IgD-negative memory B cell (primary cell): ENCODE measurements at regions not wholly inside any gene's neighbourhood (a gene's known extent, or its start where the extent isn't known, plus 50 kb on each side); places are given as distances from the start of the nearest gene placed in this dataset.

Source experiments
- H3K27ac Mint-ChIP-seq, 3 donors: one replicate each; pipeline ENCODE4 v1.8.0; 2020 to 2022; ENCODE audit warnings: mild to moderate bottlenecking in 3 of 3, mixed read lengths in 3 of 3, moderate library complexity in 1 of 3
- H3K27me3 Mint-ChIP-seq: one replicate; pipeline ENCODE4 v1.8.0; 2021; ENCODE audit warnings: mixed read lengths
- H3K36me3 Mint-ChIP-seq: one replicate; pipeline ENCODE4 v1.8.0; 2020; ENCODE audit warnings: mild to moderate bottlenecking, mixed read lengths
- H3K4me1 Mint-ChIP-seq, 3 donors: one replicate each; pipeline ENCODE4 v1.8.0; 2020 to 2022; ENCODE audit warnings: mixed read lengths in 3 of 3, mild to moderate bottlenecking in 1 of 3
- H3K4me3 Mint-ChIP-seq, 4 donors: one replicate each; pipeline ENCODE4 v1.8.0; 2020 to 2022; ENCODE audit warnings: mild to moderate bottlenecking in 4 of 4, mixed read lengths in 4 of 4, moderate library complexity in 3 of 4
- H3K9me3 Mint-ChIP-seq, 3 donors: one replicate each; pipeline ENCODE4 v1.8.0; 2020 to 2021; ENCODE audit warnings: mixed read lengths in 3 of 3, mild to moderate bottlenecking in 1 of 3

DNA sequence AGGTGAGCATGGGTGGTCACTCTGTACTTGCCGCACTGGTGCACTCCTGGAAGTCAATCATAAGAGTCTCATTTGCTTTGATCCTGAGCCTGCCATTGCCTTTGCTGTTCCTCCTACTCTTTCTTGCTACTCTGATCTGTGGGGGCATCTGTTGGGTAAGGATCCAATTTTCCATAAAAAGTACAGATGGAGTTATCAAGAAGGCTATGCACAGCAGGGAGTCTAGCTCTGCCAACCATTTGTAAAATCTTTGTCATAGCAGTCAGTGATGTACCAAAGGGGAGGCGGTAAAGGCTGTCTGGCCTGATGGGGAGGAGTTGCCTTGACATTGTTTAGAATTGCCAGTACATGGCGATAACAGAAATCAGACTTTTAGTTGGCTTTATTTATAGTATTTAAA lies 109.0 kb upstream of the PLPPR1 start:
- no peaks in the 10 kb centered on the region for H3K27me3 Mint-ChIP-seq
- H3K9me3 Mint-ChIP-seq, result peaks cover 4 to 6% (median 5%) of the 10 kb centered on the region in 3 donors
- no peaks in the 10 kb centered on the region for H3K36me3 Mint-ChIP-seq
- H3K4me1 Mint-ChIP-seq, result no peaks in the 10 kb centered on the region
- H3K4me3 Mint-ChIP-seq, result no peak overlapping the region
- H3K27ac Mint-ChIP-seq, result no peak overlapping the region

GRCh38 chr9:100926366-100926765 lies 102.2 kb upstream of the PLPPR1 start:
- Mint-ChIP-seq H3K4me1 (no peaks in the 10 kb centered on the region), H3K27ac (no peak overlapping the region), H3K4me3 (no peak overlapping the region), H3K27me3 (no peaks in the 10 kb centered on the region), H3K9me3 (peaks cover 0 to 6% (median 1%) of the 10 kb centered on the region in 3 donors), H3K36me3 (no peaks in the 10 kb centered on the region)

DNA sequence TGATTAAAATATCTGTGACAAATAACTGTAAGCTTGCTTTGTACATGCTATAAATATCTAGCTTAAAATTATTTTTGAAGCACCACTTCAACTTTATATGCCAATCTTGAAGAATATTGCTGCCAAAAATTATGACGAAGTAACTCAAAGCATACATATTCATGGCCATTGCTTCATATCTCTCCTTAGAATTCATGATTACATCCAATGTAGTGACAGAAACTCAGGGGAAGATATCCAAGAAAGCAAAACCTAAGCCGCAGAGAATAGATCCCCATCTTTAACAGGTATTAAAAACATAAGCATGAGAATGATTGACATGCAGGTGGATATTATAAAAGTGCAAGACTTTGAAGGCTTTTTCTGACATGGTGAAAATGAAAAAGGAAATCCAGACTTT lies 100.8 kb upstream of the PLPPR1 start:
- Mint-ChIP-seq H3K36me3 (no peaks in the 10 kb centered on the region), H3K4me1 (no peaks in the 10 kb centered on the region), H3K4me3 (no peak overlapping the region), H3K9me3 (peaks cover 0 to 6% (median 1%) of the 10 kb centered on the region in 3 donors), H3K27ac (no peak overlapping the region), H3K27me3 (no peaks in the 10 kb centered on the region)

DNA sequence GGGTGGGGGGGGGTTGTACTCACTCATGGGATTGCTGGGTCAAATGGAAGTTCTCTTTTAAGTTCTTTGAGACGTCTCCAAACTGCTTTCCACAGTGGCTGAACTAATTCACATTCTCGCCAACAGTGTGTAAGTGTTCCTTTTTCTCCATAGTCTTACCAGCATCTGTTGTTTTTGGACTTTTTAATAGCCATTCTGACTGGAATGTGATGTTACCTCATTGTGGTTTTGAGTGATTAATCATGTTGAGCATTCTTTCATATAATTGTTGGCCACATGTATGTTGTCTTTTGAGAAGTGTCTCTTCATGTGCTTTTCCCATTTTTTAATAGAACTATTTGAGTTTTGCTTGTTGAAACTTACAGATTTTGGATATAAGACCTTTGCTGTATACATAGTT lies 94.9 kb upstream of the PLPPR1 start:
- peaks cover 5 to 7% (median 6%) of the 10 kb centered on the region in 3 donors for H3K9me3 Mint-ChIP-seq
- no peaks in the 10 kb centered on the region for H3K36me3 Mint-ChIP-seq
- no peak overlapping the region for H3K4me3 Mint-ChIP-seq
- no peak overlapping the region for H3K27ac Mint-ChIP-seq
- H3K27me3 Mint-ChIP-seq, result no peaks in the 10 kb centered on the region
- H3K4me1 Mint-ChIP-seq, result no peaks in the 10 kb centered on the region

DNA sequence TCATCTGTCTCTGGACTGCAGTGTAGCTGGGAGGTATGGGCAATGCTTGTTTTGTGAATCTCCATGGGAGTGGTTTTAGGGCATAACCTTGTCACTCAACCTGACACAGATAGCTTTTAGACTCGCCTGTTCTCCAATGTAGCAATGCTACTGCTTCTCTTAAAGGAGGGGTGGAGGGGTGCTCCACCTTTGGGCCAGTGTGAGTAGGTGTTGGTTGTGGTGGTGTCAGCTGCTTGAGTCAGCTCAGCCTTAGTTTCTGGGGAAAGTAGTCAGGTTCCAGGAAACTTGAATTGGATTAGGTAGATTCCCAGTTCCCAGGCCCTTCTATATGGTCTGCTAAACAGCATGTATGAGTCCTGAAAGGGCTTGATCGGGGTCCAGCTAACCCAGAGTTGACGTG lies 91.1 kb upstream of the PLPPR1 start:
- Mint-ChIP-seq H3K27ac (no peak overlapping the region), H3K4me1 (no peaks in the 10 kb centered on the region), H3K27me3 (no peaks in the 10 kb centered on the region)

GRCh38 chr9:100938507-100938906 lies 90.0 kb upstream of the PLPPR1 start:
- no peaks in the 10 kb centered on the region for H3K27me3 Mint-ChIP-seq
- H3K27ac Mint-ChIP-seq, result no peak overlapping the region
- no peak overlapping the region for H3K4me3 Mint-ChIP-seq
- no peaks in the 10 kb centered on the region for H3K4me1 Mint-ChIP-seq
- no peaks in the 10 kb centered on the region for H3K36me3 Mint-ChIP-seq
- peaks cover 7 to 8% (median 7%) of the 10 kb centered on the region in 3 donors for H3K9me3 Mint-ChIP-seq

More for the DNA sequence above, 91.1 kb upstream of the PLPPR1 start:
- H3K9me3 Mint-ChIP-seq, result peaks cover 6 to 9% (median 7%) of the 10 kb centered on the region in 3 donors
- H3K4me3 Mint-ChIP-seq, result no peak overlapping the region
- H3K36me3 Mint-ChIP-seq, result no peaks in the 10 kb centered on the region

- H3K27ac Mint-ChIP-seq, result peak overlapping the region in 1 of 3 donors; percentile 14
- H3K27me3 Mint-ChIP-seq, result no peaks in the 10 kb centered on the region
- no peaks in the 10 kb centered on the region for H3K36me3 Mint-ChIP-seq
- no peak overlapping the region for H3K4me3 Mint-ChIP-seq
- H3K4me1 Mint-ChIP-seq, result no peaks in the 10 kb centered on the region
- peaks cover 3 to 8% (median 4%) of the 10 kb centered on the region in 3 donors for H3K9me3 Mint-ChIP-seq
Observed at GRCh38 chr9:100939636-100940035, 88.9 kb upstream of the PLPPR1 start.

GRCh38 chr9:100959226-100959625 lies 69.3 kb upstream of the PLPPR1 start:
- H3K36me3 Mint-ChIP-seq, result no peaks in the 10 kb centered on the region
- no peaks in the 10 kb centered on the region for H3K27me3 Mint-ChIP-seq
- H3K9me3 Mint-ChIP-seq, result peaks cover 0 to 1% (median 0%) of the 10 kb centered on the region in 3 donors
- no peak overlapping the region for H3K4me3 Mint-ChIP-seq
- H3K27ac Mint-ChIP-seq, result no peak overlapping the region
- no peaks in the 10 kb centered on the region for H3K4me1 Mint-ChIP-seq
